ENCODE measurements at regions not wholly inside any gene's neighbourhood (a gene's known extent, or its start where the extent isn't known, plus 50 kb on each side); places are given as distances from the start of the nearest gene placed in this dataset.

DNA sequence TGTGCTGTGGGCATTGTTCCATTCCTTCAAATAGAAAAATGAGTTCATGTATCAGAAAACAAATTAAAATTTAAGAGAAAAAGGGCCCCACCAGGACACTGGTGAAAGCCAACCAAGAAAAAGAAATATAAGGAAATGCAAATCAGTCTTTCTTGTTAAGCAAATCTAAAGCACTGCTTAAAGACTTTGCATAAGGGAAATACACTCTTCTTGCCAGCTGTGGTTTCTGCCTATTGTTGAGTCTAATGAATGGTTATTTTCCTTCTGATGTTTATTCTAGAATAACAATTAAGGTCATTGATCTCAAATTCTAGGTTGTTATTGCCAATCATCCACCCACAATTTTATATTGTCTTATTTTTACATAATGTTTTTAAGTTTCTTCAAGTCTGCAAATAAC, 158.6 kb upstream of the SNX7 start:
- DNase-seq (ENCODE audit: low spot score), result no peak
- TF ChIP-seq CTCF (IDR thresholded peaks at IDR 0.05), result no peak
- no peak for ATAC-seq (ENCODE audit: low FRiP score)

- ATAC-seq (ENCODE audit: low FRiP score) (no peak), DNase-seq (ENCODE audit: low spot score) (no peak)
- no peak for TF ChIP-seq CTCF (IDR thresholded peaks at IDR 0.05)
These were observed 161.2 kb upstream of the SNX7 start for GRCh38 chr1:98500324-98500723.

DNA sequence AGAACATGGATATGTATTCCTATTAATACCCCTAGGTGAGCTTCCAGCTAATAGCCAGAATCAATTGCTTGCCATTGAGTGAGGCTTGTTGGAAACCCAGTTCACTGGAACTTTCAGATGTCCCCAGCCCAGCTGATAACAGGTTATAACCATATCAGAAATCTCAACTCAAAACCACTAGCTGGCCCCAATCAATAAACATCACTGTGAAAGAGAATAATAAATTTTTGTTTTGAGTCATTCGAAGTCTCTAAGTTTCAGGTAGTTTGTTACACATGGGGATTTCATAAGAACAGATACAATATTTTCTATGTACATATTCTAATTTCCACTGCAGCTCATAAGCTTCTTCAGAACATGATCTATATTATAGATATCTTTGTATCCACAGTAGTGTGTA, 162.9 kb upstream of the SNX7 start:
- ATAC-seq (ENCODE audit: low FRiP score), result no peak
- no peak for TF ChIP-seq CTCF (IDR thresholded peaks at IDR 0.05)
- DNase-seq (ENCODE audit: low spot score), result no peak

- no peak for DNase-seq (ENCODE audit: low spot score)
- ATAC-seq (ENCODE audit: low FRiP score), result no peak
- no peak for TF ChIP-seq CTCF (IDR thresholded peaks at IDR 0.05)
These were observed 164.0 kb upstream of the SNX7 start for GRCh38 chr1:98497497-98497896.

DNA sequence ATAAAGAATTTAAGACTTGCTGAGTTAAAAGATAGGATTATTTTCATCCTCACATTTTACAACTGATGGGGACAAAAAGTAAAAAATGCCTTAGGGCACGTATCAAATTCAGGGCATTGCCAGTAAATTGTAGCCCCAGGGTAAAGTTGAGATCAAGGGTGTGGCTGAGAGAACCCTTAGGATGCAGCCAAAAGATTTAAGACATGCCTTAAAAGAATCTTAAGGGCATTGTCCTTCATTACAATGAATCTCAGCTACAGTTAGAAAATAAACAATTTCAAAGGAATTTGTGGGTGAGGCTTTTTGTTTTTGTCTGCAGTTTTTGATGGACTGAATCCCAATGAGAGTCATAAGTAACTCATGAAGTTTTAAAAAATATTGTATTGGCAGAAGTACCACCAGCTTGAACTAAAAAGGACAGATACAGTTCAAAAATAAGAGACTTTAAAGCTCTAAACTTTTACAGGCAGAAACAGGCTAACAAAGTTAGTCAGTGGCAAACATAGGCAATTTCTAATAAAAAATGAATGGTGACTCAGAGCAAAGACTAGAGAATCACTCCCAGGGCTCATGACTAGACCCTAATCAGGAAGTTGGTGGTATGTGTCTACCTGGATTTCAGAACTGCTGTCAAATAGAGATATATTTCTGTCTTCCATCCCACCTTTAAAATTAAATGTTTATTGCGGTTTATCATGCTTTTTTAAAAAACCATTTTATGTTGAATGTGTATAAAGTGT, 165.1 kb upstream of the SNX7 start:
- no peak for TF ChIP-seq CTCF (IDR thresholded peaks at IDR 0.05)
- no peak for DNase-seq (ENCODE audit: low spot score)
- ATAC-seq (ENCODE audit: low FRiP score), result no peak

GRCh38 chr1:98493469-98493868, 168.1 kb upstream of the SNX7 start:
- ATAC-seq (ENCODE audit: low FRiP score) (no peak), DNase-seq (ENCODE audit: low spot score) (no peak)
- TF ChIP-seq CTCF (IDR thresholded peaks at IDR 0.05), result no peak

DNA sequence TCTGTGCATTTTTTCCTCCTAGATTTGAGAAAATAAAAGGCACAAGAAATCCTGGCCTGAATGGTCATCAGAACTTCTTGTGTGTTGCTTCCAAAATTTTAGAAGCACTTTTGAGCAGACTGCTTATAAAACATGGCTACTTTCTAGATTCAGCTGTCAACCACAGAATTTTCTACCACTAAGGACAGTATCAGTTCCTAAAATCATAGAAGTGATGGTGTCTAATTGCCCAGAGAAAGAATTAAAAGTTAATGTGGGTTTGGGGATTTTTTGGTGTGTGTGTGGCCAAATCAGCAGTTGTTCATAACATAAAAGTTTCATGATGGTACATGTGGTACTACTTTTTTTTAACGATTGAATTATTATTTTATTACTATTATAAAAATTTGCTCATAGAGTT, 171.4 kb upstream of the SNX7 start:
- no peak for TF ChIP-seq CTCF (IDR thresholded peaks at IDR 0.05)
- no peak for ATAC-seq (ENCODE audit: low FRiP score)
- DNase-seq (ENCODE audit: low spot score), result no peak

Measured in omental fat pad (tissue), 3 donors.